ENCODE measurements at regions not wholly inside any gene's neighbourhood (a gene's known extent, or its start where the extent isn't known, plus 50 kb on each side); places are given as distances from the start of the nearest gene placed in this dataset.
"Not testable (repeated sequence)": the region's sequence is repeated elsewhere in the genome, so short reads cannot be mapped to it uniquely, and the experiment has no call there.

DNA sequence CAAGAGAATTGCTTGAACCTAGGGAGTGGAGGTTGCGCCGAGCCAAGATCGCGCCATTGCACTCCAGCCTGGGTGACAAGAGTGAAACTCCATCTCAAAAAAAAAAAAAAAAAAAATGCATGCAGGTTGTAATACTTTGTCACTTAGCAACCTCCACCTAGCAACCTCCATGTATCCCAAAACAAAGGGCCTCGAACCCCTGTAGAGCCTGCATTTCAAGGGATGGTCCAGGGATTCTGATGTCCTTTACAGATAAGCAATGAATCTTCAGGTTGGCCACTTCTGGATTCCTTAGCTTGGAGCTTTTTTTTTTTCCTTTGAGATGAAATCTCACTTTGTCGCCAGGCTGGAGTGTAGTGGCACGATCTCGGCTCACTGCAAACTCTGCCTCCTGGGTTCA is 1211.0 kb downstream of the TYW1 start:
- no peak overlapping the region for H3K27ac ChIP-seq (ENCODE audit: low read depth, low read length)
- 96% methylated on average over 7 of the region's 8 CpGs for WGBS

DNA sequence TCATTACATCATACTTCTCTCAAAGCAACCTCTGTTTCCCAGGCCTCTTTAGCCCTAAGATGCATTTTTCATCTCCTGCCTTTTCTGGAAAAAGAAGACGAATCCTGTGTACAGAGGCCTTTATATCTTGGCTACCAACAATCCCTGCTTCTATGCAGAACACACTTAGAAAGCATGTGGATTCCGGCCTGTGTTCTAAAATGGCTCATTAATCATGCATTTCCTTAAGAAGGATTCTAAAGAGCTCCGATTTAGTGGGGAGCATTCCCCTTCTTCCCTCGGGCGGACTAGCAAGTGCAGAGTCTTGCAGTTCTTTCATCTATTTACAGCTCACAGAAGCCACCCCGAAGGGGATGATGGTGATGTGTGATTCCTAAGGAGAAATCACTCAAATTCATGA is 1212.9 kb downstream of the TYW1 start:
- 93% methylated on average over 6 of the region's 6 CpGs for WGBS
- no peaks in the 10 kb centered on the region for H3K27me3 ChIP-seq (ENCODE audit: insufficient read depth, low read length)
- H3K4me1 ChIP-seq (ENCODE audit: insufficient read depth, low read length), result no peaks in the 10 kb centered on the region
- H3K4me3 ChIP-seq (ENCODE audit: low read length), result no peak overlapping the region
- H3K27ac ChIP-seq (ENCODE audit: low read depth, low read length), result no peak overlapping the region
- peaks cover 9% of the 10 kb centered on the region for H3K9me3 ChIP-seq (ENCODE audit: insufficient read depth, low read depth, low read length)
- H3K36me3 ChIP-seq (ENCODE audit: insufficient read depth, low read length), result no peaks in the 10 kb centered on the region
- H3K9ac ChIP-seq (ENCODE audit: low read depth, low read length), result no peak overlapping the region

More for the DNA sequence above, 1211.0 kb downstream of the TYW1 start:
- Histone ChIP-seq H3K9me3 (ENCODE audit: insufficient read depth, low read depth, low read length) (peaks cover 9% of the 10 kb centered on the region), H3K9ac (ENCODE audit: low read depth, low read length) (no peak overlapping the region), H3K4me1 (ENCODE audit: insufficient read depth, low read length) (0 out of 2 replicates have a peak, but pooled peaks cover 8% of the 10 kb centered on the region), H3K4me3 (ENCODE audit: low read length) (no peak overlapping the region), H3K36me3 (ENCODE audit: insufficient read depth, low read length) (no peaks in the 10 kb centered on the region), H3K27me3 (ENCODE audit: insufficient read depth, low read length) (no peaks in the 10 kb centered on the region)

DNA sequence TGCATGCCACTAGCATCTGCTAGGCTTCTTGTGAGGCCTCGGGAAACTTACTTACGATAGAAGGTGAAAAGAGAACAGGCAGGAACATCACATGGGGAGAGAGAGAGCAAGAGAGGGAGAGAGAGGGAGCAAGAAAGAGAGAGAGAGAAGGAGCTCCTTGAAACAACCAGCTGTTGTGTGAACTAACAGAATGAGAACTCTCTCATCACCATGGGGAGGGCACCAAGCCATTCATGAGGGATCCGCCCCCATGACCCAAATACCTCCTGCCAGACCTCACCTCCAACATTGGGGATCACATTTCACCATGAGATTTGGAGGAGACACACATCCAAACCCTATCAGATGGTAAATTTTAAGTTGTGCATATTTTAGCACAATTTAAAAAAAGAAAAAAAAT is 1217.2 kb downstream of the TYW1 start:
- Histone ChIP-seq H3K9ac (ENCODE audit: low read depth, low read length) (no peak overlapping the region), H3K9me3 (ENCODE audit: insufficient read depth, low read depth, low read length) (no peaks in the 10 kb centered on the region), H3K4me1 (ENCODE audit: insufficient read depth, low read length) (no peaks in the 10 kb centered on the region), H3K27me3 (ENCODE audit: insufficient read depth, low read length) (no peaks in the 10 kb centered on the region), H3K27ac (ENCODE audit: low read depth, low read length) (no peak overlapping the region), H3K36me3 (ENCODE audit: insufficient read depth, low read length) (no peaks in the 10 kb centered on the region), H3K4me3 (ENCODE audit: low read length) (no peak overlapping the region)
- WGBS, result 95% methylated on average over 3 of the region's 3 CpGs

DNA sequence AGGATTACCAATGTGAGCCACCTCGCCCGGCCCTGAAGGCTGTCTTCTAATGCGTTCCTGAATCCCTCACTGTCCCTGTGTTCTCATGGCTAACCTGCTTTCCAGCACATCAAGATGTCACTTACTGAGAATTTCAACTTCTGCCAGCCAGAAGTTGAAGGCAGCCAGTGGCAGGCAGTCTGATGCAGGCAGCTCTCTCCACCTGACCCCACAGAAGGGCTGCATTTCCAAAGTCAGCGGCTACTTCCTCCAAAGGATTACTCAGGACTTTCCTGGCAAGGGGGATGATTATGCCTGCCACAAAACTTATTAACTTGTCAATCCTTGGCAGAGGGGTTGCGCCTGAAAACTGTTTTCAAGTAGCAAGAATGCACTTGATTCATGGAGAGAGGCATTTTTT is 1219.4 kb downstream of the TYW1 start:
- no peaks in the 10 kb centered on the region for H3K9me3 ChIP-seq (ENCODE audit: insufficient read depth, low read depth, low read length)
- H3K9ac ChIP-seq (ENCODE audit: low read depth, low read length), result no peak overlapping the region
- no peak overlapping the region for H3K27ac ChIP-seq (ENCODE audit: low read depth, low read length)
- H3K27me3 ChIP-seq (ENCODE audit: insufficient read depth, low read length), result no peaks in the 10 kb centered on the region
- whole genome bisulfite sequencing, result 84% methylated on average over 4 of the region's 5 CpGs
- H3K36me3 ChIP-seq (ENCODE audit: insufficient read depth, low read length), result no peaks in the 10 kb centered on the region
- no peak overlapping the region for H3K4me3 ChIP-seq (ENCODE audit: low read length)
- H3K4me1 ChIP-seq (ENCODE audit: insufficient read depth, low read length), result no peaks in the 10 kb centered on the region

DNA sequence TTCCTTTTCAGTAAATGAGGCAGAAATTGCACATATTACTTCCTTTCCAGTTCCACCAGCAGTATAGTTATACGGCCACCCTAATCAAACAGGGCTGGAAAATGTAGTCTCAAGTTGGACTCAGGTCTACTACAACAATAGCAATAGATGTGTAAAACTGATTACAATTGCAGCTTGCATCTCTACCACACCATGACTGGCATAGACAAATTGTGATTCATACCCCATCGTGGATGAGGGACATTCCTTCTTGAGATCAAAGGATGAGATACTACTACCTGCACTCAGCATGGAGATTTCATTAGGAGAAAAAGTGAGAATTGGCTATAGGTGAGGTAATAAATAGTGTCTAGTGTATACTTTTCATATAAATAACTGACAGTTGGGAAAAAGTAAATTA is 1220.8 kb downstream of the TYW1 start:
- H3K27ac ChIP-seq (ENCODE audit: low read depth, low read length), result no peak overlapping the region
- H3K4me1 ChIP-seq (ENCODE audit: insufficient read depth, low read length), result no peaks in the 10 kb centered on the region
- H3K9me3 ChIP-seq (ENCODE audit: insufficient read depth, low read depth, low read length), result no peaks in the 10 kb centered on the region
- no peak overlapping the region for H3K4me3 ChIP-seq (ENCODE audit: low read length)
- H3K36me3 ChIP-seq (ENCODE audit: insufficient read depth, low read length), result no peaks in the 10 kb centered on the region
- 86% methylated on average over 2 of the region's 2 CpGs for WGBS
- no peak overlapping the region for H3K9ac ChIP-seq (ENCODE audit: low read depth, low read length)
- H3K27me3 ChIP-seq (ENCODE audit: insufficient read depth, low read length), result no peaks in the 10 kb centered on the region

DNA sequence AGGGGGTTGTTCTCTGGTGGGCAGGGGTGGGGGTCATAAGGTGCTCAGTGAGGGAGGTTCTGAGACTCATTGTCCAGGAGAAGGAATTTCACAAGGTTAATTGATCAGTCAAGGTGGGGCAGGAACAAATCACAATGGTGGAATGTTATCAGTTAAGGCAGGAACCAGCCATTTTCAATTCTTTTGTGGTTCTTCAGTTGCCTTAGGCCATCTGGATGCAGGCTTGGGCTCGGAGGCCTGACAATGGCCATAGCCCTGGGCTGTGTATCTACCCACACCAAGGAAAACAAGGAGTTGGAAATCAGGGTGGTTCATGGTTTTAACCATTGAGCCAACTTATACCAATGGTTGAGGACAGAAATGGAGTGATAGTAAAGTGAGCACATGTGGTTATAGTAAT is 1221.8 kb downstream of the TYW1 start:
- Histone ChIP-seq H3K4me1 (ENCODE audit: insufficient read depth, low read length) (no peaks in the 10 kb centered on the region), H3K9me3 (ENCODE audit: insufficient read depth, low read depth, low read length) (no peaks in the 10 kb centered on the region), H3K9ac (ENCODE audit: low read depth, low read length) (no peak overlapping the region), H3K27ac (ENCODE audit: low read depth, low read length) (no peak overlapping the region), H3K4me3 (ENCODE audit: low read length) (no peak overlapping the region), H3K36me3 (ENCODE audit: insufficient read depth, low read length) (no peaks in the 10 kb centered on the region), H3K27me3 (ENCODE audit: insufficient read depth, low read length) (no peaks in the 10 kb centered on the region)
- 67% methylated on average over 1 of the region's 1 CpG for WGBS

DNA sequence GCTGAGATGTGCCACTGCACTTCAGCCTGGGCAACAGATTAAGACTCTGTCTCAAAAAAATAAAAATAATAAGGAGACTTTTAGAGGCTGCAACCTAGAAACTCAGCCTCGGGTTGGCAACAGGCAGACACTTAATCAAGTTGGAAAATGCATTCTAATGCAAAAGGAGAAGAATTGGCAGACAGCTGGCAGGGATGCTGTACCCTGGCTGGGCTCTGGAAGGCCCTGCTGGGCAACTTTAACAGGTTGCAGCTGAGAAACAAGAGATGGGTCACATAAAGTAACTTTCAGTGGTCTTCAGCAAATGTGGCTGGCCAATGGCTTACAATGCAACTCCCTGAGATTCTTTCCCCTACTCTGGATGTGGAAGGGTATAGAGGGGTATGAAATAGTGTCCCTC is 1225.7 kb downstream of the TYW1 start:
- WGBS, result 70% methylated on average over 1 of the region's 1 CpG
- Histone ChIP-seq H3K27ac (ENCODE audit: low read depth, low read length) (no peak overlapping the region), H3K4me1 (ENCODE audit: insufficient read depth, low read length) (no peaks in the 10 kb centered on the region), H3K9ac (ENCODE audit: low read depth, low read length) (no peak overlapping the region), H3K4me3 (ENCODE audit: low read length) (no peak overlapping the region), H3K36me3 (ENCODE audit: insufficient read depth, low read length) (no peaks in the 10 kb centered on the region), H3K9me3 (ENCODE audit: insufficient read depth, low read depth, low read length) (no peaks in the 10 kb centered on the region), H3K27me3 (ENCODE audit: insufficient read depth, low read length) (no peaks in the 10 kb centered on the region)

DNA sequence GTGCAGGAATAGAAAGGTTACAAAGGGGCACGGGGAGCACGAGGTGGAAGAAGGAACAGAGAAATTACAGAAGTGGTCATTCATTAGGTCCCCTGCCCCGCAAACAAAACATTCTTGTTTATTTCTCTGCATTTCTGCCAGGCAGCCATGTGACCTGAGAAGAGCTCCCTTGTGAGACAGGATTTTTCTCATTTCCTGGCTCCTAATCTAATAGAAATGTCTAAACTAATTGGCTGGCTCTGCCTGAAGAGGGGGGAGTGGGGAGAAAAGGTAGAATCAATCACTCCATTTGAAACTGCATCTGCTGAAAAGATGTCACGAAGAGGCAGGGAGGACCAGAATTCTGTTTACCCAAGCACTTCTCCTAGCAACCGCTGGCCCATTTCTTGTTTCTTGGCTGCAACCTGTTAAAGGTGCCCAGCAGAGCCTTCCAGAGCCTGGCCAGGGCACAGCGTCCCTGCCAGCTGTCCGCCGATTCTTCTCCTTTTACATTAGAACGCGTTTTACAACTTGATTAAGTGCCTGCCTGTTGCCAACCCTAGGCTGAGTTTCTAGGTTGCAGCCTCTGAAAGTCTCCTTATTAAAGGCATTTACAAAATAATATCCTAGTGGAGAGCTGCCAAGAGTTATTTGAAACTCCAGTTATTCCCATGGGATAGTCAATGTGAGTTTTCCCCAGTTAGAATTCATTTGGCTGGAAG is 1227.6 kb downstream of the TYW1 start:
- no peak overlapping the region for H3K4me3 ChIP-seq (ENCODE audit: low read length)
- no peaks in the 10 kb centered on the region for H3K9me3 ChIP-seq (ENCODE audit: insufficient read depth, low read depth, low read length)
- no peak overlapping the region for H3K9ac ChIP-seq (ENCODE audit: low read depth, low read length)
- WGBS, result 85% methylated on average over 10 of the region's 10 CpGs
- H3K36me3 ChIP-seq (ENCODE audit: insufficient read depth, low read length), result no peaks in the 10 kb centered on the region
- H3K27ac ChIP-seq (ENCODE audit: low read depth, low read length), result no peak overlapping the region
- no peaks in the 10 kb centered on the region for H3K27me3 ChIP-seq (ENCODE audit: insufficient read depth, low read length)
- H3K4me1 ChIP-seq (ENCODE audit: insufficient read depth, low read length), result no peaks in the 10 kb centered on the region

DNA sequence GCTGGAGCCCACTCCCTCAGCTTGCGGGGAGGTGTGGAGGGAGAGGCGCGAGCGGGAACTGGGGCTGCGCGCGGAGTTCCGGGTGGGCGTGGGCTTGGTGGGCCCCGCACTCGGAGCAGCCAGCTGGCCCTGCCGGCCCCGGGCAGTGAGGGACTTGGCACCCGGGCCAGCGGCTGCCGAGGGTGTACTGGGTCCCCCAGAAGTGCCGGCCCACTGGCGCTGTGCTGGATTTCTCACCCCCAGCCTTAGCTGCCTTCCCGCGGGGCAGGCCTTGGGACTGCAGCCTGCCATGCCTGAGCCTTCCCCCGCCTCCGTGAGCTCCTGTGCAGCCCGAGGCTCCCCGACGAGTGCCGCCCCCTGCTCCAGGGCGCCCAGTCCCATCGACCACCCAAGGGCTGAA is 1234.4 kb downstream of the TYW1 start:
- H3K4me3 ChIP-seq (ENCODE audit: low read length); H3K36me3 ChIP-seq (ENCODE audit: insufficient read depth, low read length); H3K4me1 ChIP-seq (ENCODE audit: insufficient read depth, low read length); H3K27ac ChIP-seq (ENCODE audit: low read depth, low read length); H3K9ac ChIP-seq (ENCODE audit: low read depth, low read length); H3K9me3 ChIP-seq (ENCODE audit: insufficient read depth, low read depth, low read length); H3K27me3 ChIP-seq (ENCODE audit: insufficient read depth, low read length): not testable (repeated sequence)
- 92% methylated on average over 20 of the region's 28 CpGs for WGBS

DNA sequence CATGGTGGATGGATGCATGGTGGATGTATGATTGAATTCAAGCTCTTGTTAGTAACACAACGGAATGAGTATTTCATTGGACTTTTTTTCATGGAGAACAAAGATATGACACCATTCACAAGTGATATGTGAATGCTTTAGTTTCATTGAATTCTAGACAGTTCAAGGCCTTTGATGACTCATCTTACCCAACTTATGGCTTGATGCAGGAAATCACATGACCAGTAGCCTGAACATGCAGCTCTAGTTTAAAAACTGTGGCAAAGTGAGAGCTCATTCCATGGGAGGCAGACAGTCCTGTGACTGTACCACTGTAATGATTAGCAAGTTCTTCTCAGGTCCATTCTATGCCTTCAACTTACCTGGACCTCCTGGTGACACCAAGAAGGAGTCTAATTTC is 1239.3 kb downstream of the TYW1 start:
- H3K36me3 ChIP-seq (ENCODE audit: insufficient read depth, low read length), result no peaks in the 10 kb centered on the region
- 95% methylated on average over 1 of the region's 1 CpG for WGBS
- H3K27me3 ChIP-seq (ENCODE audit: insufficient read depth, low read length), result no peaks in the 10 kb centered on the region
- H3K27ac ChIP-seq (ENCODE audit: low read depth, low read length), result no peak overlapping the region
- peaks cover 8% of the 10 kb centered on the region; the same call in 1 of the 2 replicates for H3K4me1 ChIP-seq (ENCODE audit: insufficient read depth, low read length)
- H3K9me3 ChIP-seq (ENCODE audit: insufficient read depth, low read depth, low read length), result 0 out of 2 replicates have a peak, but pooled peaks cover 2% of the 10 kb centered on the region
- no peak overlapping the region for H3K4me3 ChIP-seq (ENCODE audit: low read length)
- H3K9ac ChIP-seq (ENCODE audit: low read depth, low read length), result no peak overlapping the region

DNA sequence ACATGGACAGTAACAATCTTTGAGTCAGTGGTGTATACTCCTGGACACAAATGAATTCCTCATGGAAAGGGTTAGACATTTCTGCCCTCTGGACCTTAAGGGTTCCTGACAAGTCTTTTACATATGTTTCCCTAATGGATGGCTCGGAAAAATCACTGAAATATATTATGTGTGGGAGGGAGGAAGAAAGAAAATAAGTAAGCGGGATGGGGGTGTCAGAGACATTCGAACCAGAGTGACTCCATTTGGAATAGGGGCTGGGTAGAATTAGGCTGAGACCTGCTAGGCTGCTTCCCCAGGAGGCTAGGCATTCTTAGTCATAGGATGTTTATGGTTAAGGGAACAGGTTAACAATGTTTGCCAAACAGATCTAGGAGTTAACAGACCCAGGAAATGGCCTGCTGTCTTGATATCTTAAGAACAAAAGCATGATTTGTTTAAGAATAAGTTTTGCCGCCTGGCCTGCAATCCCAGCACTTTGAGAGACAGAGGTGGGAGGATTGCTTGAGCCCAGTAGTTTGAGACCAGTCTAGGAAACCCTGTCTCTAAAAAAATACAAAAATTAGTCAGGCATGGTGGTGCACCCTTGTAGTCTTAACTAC is 1241.7 kb downstream of the TYW1 start:
- H3K36me3 ChIP-seq (ENCODE audit: insufficient read depth, low read length), result no peaks in the 10 kb centered on the region
- peaks cover 8% of the 10 kb centered on the region; the same call in 1 of the 2 replicates for H3K4me1 ChIP-seq (ENCODE audit: insufficient read depth, low read length)
- H3K27ac ChIP-seq (ENCODE audit: low read depth, low read length), result peak overlapping the region; percentile 46; the same call in 1 of the 2 replicates
- no peak overlapping the region for H3K4me3 ChIP-seq (ENCODE audit: low read length)
- peaks cover 8% of the 10 kb centered on the region; the same call in 1 of the 2 replicates for H3K9me3 ChIP-seq (ENCODE audit: insufficient read depth, low read depth, low read length)
- no peaks in the 10 kb centered on the region for H3K27me3 ChIP-seq (ENCODE audit: insufficient read depth, low read length)
- no peak overlapping the region for H3K9ac ChIP-seq (ENCODE audit: low read depth, low read length)
- WGBS, result 43% methylated on average over 4 of the region's 4 CpGs
